H1 (cell line): ENCODE measurements at regions not wholly inside any gene's neighbourhood (a gene's known extent, or its start where the extent isn't known, plus 50 kb on each side); places are given as distances from the start of the nearest gene placed in this dataset.

Experiments used
- CTCF ChIA-PET: fragments of 300-600 bp; sonication (Branson Sonifier 250); formaldehyde crosslinking; loops from one replicate; lab custom pipeline; 2021; ENCODE audit not compliant: partially characterized antibody; lab: Charles Lee
- POLR2A ChIA-PET: fragments of 300-600 bp; sonication (Branson Sonifier 250); formaldehyde crosslinking; loops from one replicate; lab custom pipeline; 2021; ENCODE audit warnings: inconsistent platforms; ENCODE audit not compliant: partially characterized antibody; lab: Charles Lee
- DNase-seq, 2 experiments: peaks; one replicate each; pipeline versions ENCODE4 v3.0.0 to v3.0.0-alpha.2; 2010 to 2022; ENCODE audit warnings: low spot score in 2 of 2, low read depth in 1 of 2, mixed read lengths in 1 of 2
- FAIRE-seq: peaks from 2 replicates; lab custom pipeline; 2011; peaks lifted over from hg19 to GRCh38; lab: Jason Lieb, UNC
- H2AFZ ChIP-seq: 2 replicates; pipeline ENCODE4 v1.8.1; 2012; ENCODE audit warnings: low read length, inconsistent platforms
- H2AK5ac ChIP-seq: 2 replicates; pipeline ENCODE4 v1.6.1; 2013; ENCODE audit warnings: low read depth, low read length
- H2BK120ac ChIP-seq: replicated peaks from 2 replicates; pipeline ENCODE3; 2013; ENCODE audit warnings: low read depth, low read length, inconsistent platforms
- H2BK12ac ChIP-seq: 2 replicates; pipeline ENCODE4 v1.6.1; 2013; ENCODE audit warnings: low read depth, low read length
- H2BK15ac ChIP-seq: 2 replicates; pipeline ENCODE4 v1.6.1; 2013; ENCODE audit warnings: low read length
- H2BK20ac ChIP-seq: 2 replicates; pipeline ENCODE4 v1.6.1; 2013; ENCODE audit warnings: low read length
- H2BK5ac ChIP-seq: 2 replicates; pipeline ENCODE4 v1.6.1; 2013; ENCODE audit warnings: low read depth, low read length
- H3K14ac ChIP-seq: 2 replicates; pipeline ENCODE4 v1.6.1; 2013; ENCODE audit warnings: inconsistent platforms; ENCODE audit not compliant: insufficient read length
- H3K18ac ChIP-seq: 2 replicates; pipeline ENCODE4 v1.6.1; 2013; ENCODE audit warnings: low read length; ENCODE audit errors: extremely low read depth
- H3K23ac ChIP-seq: 2 replicates; pipeline ENCODE4 v1.6.1; 2013; ENCODE audit warnings: inconsistent platforms; ENCODE audit not compliant: insufficient read length
- H3K23me2 ChIP-seq: 2 replicates; pipeline ENCODE4 v1.6.1; 2013; ENCODE audit warnings: low read depth, low read length
- H3K27ac ChIP-seq: 2 replicates; pipeline ENCODE4 v1.6.1; 2011; ENCODE audit warnings: low read depth, low read length, inconsistent platforms
- H3K27me3 ChIP-seq, 4 experiments: replicated peaks in 1 of 4; 1 replicate in 1 of 4; 2 replicates in 3 of 4; pipeline versions ENCODE4 v1.6.1 to v1.8.1; 2011 to 2013; ENCODE audit warnings: low read length in 3 of 4, mild to moderate bottlenecking in 3 of 4, inconsistent platforms in 2 of 4, mixed read lengths in 2 of 4, moderate library complexity in 1 of 4; ENCODE audit not compliant: control insufficient read depth in 3 of 4, insufficient read depth in 3 of 4; ENCODE audit errors: extremely low read depth in 1 of 4
- H3K36me3 ChIP-seq, 4 experiments: 2 replicates each; pipeline versions ENCODE4 v1.6.1 to v1.8.1; 2011 to 2013; ENCODE audit warnings: mild to moderate bottlenecking in 4 of 4, low read length in 3 of 4, moderate library complexity in 2 of 4, control low read depth in 1 of 4, inconsistent platforms in 1 of 4; ENCODE audit not compliant: insufficient read depth in 4 of 4, control insufficient read depth in 2 of 4
- H3K4ac ChIP-seq: replicated peaks from 2 replicates; pipeline ENCODE3; 2013; ENCODE audit warnings: low read length, low read depth, mixed read lengths, inconsistent platforms; ENCODE audit not compliant: insufficient read length
- H3K4me1 ChIP-seq, 4 experiments: replicated peaks in 1 of 4; 1 replicate in 1 of 4; 2 replicates in 3 of 4; pipeline versions ENCODE4 v1.6.1 to v1.8.1; 2011 to 2013; ENCODE audit warnings: low read length in 3 of 4, inconsistent platforms in 2 of 4, mixed read lengths in 1 of 4; ENCODE audit not compliant: insufficient read depth in 4 of 4, control insufficient read depth in 3 of 4
- H3K4me2 ChIP-seq, 2 experiments: 2 replicates each; pipeline versions ENCODE4 v1.6.1 to v1.8.1; 2011 to 2013; ENCODE audit warnings: low read depth in 2 of 2, low read length in 2 of 2, control low read depth in 1 of 2, inconsistent platforms in 1 of 2, mild to moderate bottlenecking in 1 of 2; ENCODE audit not compliant: insufficient read depth in 1 of 2
- H3K4me3 ChIP-seq, 4 experiments: fragments of 200-600, 300-600 bp in 1 of 4; sonication (generic), shearing (Covaris generic), sonication (Bioruptor Twin) in 1 of 4; 2 replicates each; pipeline versions ENCODE4 v1.5.1 to v1.8.1; 2011 to 2016; ENCODE audit warnings: low read length in 4 of 4, low read depth in 3 of 4, control low read depth in 2 of 4, inconsistent platforms in 2 of 4, mild to moderate bottlenecking in 2 of 4, mixed read lengths in 1 of 4, moderate library complexity in 1 of 4; ENCODE audit not compliant: insufficient read depth in 2 of 4; ENCODE audit errors: extremely low read depth in 1 of 4
- H3K56ac ChIP-seq: replicated peaks from 2 replicates; pipeline ENCODE3; 2013; ENCODE audit warnings: low read depth, mild to moderate bottlenecking, mixed read lengths, low read length, inconsistent platforms; ENCODE audit not compliant: insufficient read length
- H3K79me1 ChIP-seq: 2 replicates; pipeline ENCODE4 v1.6.1; 2013; ENCODE audit warnings: low read depth, low read length, control low read depth
- H3K79me2 ChIP-seq, 2 experiments: 2 replicates each; pipeline versions ENCODE4 v1.6.1 to v1.8.1; 2012 to 2013; ENCODE audit warnings: low read length in 2 of 2, mild to moderate bottlenecking in 2 of 2, inconsistent platforms in 1 of 2; ENCODE audit not compliant: insufficient read depth in 2 of 2, control insufficient read depth in 1 of 2
- H3K9ac ChIP-seq, 4 experiments: replicated peaks in 1 of 4; 1 replicate in 1 of 4; 2 replicates in 3 of 4; pipeline versions ENCODE4 v1.6.1 to v1.8.1; 2011 to 2013; ENCODE audit warnings: low read depth in 3 of 4, low read length in 3 of 4, control low read depth in 2 of 4, mild to moderate bottlenecking in 2 of 4, moderate library complexity in 2 of 4, inconsistent platforms in 1 of 4; ENCODE audit errors: extremely low read depth in 1 of 4
- H3K9me3 ChIP-seq, 2 experiments: 2 replicates each; pipeline versions ENCODE4 v1.6.1 to v1.8.1; 2012 to 2013; ENCODE audit warnings: mild to moderate bottlenecking in 2 of 2, moderate library complexity in 2 of 2, control low read depth in 1 of 2, inconsistent platforms in 1 of 2, low read depth in 1 of 2, low read length in 1 of 2, mixed read lengths in 1 of 2; ENCODE audit not compliant: insufficient read depth in 2 of 2
- H4K20me1 ChIP-seq, 2 experiments: replicated peaks in 1 of 2; 2 replicates each; pipeline versions ENCODE3 to v1.8.1; 2011 to 2013; ENCODE audit warnings: inconsistent platforms in 2 of 2, low read length in 2 of 2, mild to moderate bottlenecking in 1 of 2; ENCODE audit not compliant: insufficient read depth in 2 of 2, control insufficient read depth in 1 of 2
- H4K5ac ChIP-seq: 2 replicates; pipeline ENCODE4 v1.6.1; 2013; ENCODE audit warnings: low read length, low read depth, mixed read lengths, inconsistent platforms; ENCODE audit not compliant: insufficient read length
- H4K8ac ChIP-seq: 2 replicates; pipeline ENCODE4 v1.8.0; 2013; ENCODE audit warnings: mild to moderate bottlenecking, moderate library complexity, low read length, inconsistent platforms; ENCODE audit not compliant: insufficient read depth; ENCODE audit errors: extremely low read depth
- H4K91ac ChIP-seq: replicated peaks from 2 replicates; pipeline ENCODE3; 2013; ENCODE audit warnings: low read length, mixed read lengths, inconsistent platforms; ENCODE audit not compliant: insufficient read length
- BCL11A ChIP-seq, 2 experiments: IDR thresholded peaks; one replicate each; pipeline ENCODE4 v1.6.1; 2011; ENCODE audit warnings: low read depth in 2 of 2, low read length in 2 of 2, mild to moderate bottlenecking in 2 of 2
- CBX8 ChIP-seq: fragments of 300-800, 300-1000 bp; sonication (generic); IDR thresholded peaks from 2 replicates; pipeline ENCODE4 v1.7.1; 2016; ENCODE audit warnings: low read depth, low read length, borderline replicate concordance
- CHD1 ChIP-seq: IDR thresholded peaks from 2 replicates; pipeline ENCODE4 v1.6.1; 2012; ENCODE audit warnings: low read depth, low read length, improper control_type of control experiment
- JUND ChIP-seq: IDR thresholded peaks from 2 replicates; pipeline ENCODE4 v1.6.1; 2011; ENCODE audit warnings: mild to moderate bottlenecking, improper control_type of control experiment, low read length
- KDM1A ChIP-seq: fragments of 200-600, 300-600 bp; sonication (generic); IDR thresholded peaks from 2 replicates; pipeline ENCODE4 v1.7.1; 2016; ENCODE audit warnings: mild to moderate bottlenecking, low read length, borderline replicate concordance
- NANOG ChIP-seq: IDR thresholded peaks from 2 replicates; pipeline ENCODE4 v1.6.1; 2011; ENCODE audit warnings: low read length, low read depth, mild to moderate bottlenecking, inconsistent platforms; ENCODE audit not compliant: insufficient read depth, poor library complexity, severe bottlenecking
- RBBP5 ChIP-seq: IDR thresholded peaks from 2 replicates; pipeline ENCODE4 v1.7.1; 2012; ENCODE audit warnings: low read depth, mild to moderate bottlenecking, inconsistent platforms, low read length, moderate library complexity, borderline replicate concordance
- SP2 ChIP-seq: IDR thresholded peaks from 2 replicates; pipeline ENCODE4 v1.6.1; 2012; ENCODE audit warnings: mild to moderate bottlenecking, low read length, inconsistent platforms
- TAF7 ChIP-seq: optimal IDR thresholded peaks from 2 replicates; pipeline ENCODE3; 2011; ENCODE audit warnings: low read depth, mild to moderate bottlenecking, inconsistent platforms, low read length, moderate library complexity, borderline replicate concordance
- TBP ChIP-seq: IDR thresholded peaks from 2 replicates; pipeline ENCODE4 v1.6.1; 2011; ENCODE audit warnings: low read depth, low read length, improper control_type of control experiment
- ZNF274 ChIP-seq: IDR thresholded peaks from 2 replicates; pipeline ENCODE4 v1.7.0; 2012; ENCODE audit warnings: low read length, borderline replicate concordance; ENCODE audit errors: extremely low read depth
- WGBS, 2 experiments: shearing (Covaris generic) in 1 of 2; methylation state at CpG; one replicate each; pipeline versions ENCODE4 v1.1.6 to v1.1.7; 2013 to 2015; ENCODE audit warnings: low lambda C conversion rate in 2 of 2, mixed read lengths in 2 of 2, inconsistent platforms in 1 of 2, low coverage in 1 of 2, missing lambda C conversion rate in 1 of 2; ENCODE audit not compliant: insufficient replicate concordance in 2 of 2, insufficient coverage in 1 of 2, insufficient read length in 1 of 2; ENCODE audit errors: extremely low coverage in 1 of 2, missing lambda C conversion rate in 1 of 2; 5-methylcytosine and 5-hydroxymethylcytosine counted together
- TF ChIP-seq, protein P1 (sequence below), 3 experiments: IDR thresholded peaks; 1 replicate in 2 of 3; 2 replicates in 1 of 3; pipeline versions ENCODE4 v1.5.1 to v1.6.1; 2011; ENCODE audit warnings: low read length in 3 of 3, mild to moderate bottlenecking in 3 of 3, inconsistent platforms in 2 of 3, low read depth in 1 of 3, moderate library complexity in 1 of 3; ENCODE audit not compliant: insufficient read depth in 1 of 3; ENCODE audit errors: control extremely low read depth in 1 of 3

DNA sequence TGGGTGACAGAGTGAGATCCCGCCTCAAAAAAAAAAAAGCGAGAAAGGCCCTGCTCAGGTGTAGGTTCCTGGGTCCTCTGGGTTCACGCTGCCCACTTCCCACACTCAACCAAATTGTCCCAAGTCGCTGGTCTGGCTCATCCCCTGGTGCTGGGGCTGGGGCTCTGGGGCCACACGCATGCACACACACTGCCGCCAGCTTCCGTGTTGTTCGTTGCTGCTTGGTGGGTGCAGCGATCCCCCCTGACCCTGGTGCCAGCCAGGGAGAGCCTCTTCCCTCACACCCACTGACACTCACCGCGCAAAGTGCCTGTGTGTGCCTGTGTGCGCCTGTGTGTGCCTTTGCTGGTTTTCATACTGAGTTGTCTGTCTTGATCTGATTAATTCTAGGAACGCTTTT lies 124.1 kb upstream of the NKX1-1 start:
- 85% methylated on average over 13 of the region's 13 CpGs; no CpG with 5 or more reads in 1 of the 2 experiments for WGBS, 2 experiments
- Histone ChIP-seq H3K9me3 (no peaks in the 10 kb centered on the region), H3K14ac (no peak overlapping the region), H4K5ac (no peak overlapping the region), H3K4me3 (no peak overlapping the region), H3K9ac (no peak overlapping the region), H3K4me1 (no peaks in the 10 kb centered on the region), H3K18ac (no peak overlapping the region), H4K8ac (no peak overlapping the region; the same call in 1 of the 2 replicates), H3K4me2 (no peak overlapping the region), H3K4ac (no peak overlapping the region), H3K23ac (no peak overlapping the region), H3K36me3 (no peaks in the 10 kb centered on the region), H4K91ac (no peak overlapping the region), H2BK15ac (no peak overlapping the region), H2AK5ac (no peak overlapping the region), H2BK12ac (no peak overlapping the region), H2BK20ac (no peak overlapping the region), H3K79me1 (no peaks in the 10 kb centered on the region), H3K23me2 (peaks cover 3% of the 10 kb centered on the region; the same call in 1 of the 2 replicates), H2AFZ (no peak overlapping the region), H2BK5ac (no peak overlapping the region), H2BK120ac (no peak overlapping the region), H3K79me2 (no peaks in the 10 kb centered on the region), H3K56ac (no peak overlapping the region), H3K27me3 (no peaks in the 10 kb centered on the region), H3K27ac (no peak overlapping the region), H4K20me1 (peaks cover 0 to 3% of the 10 kb centered on the region in 2 experiments)
- CTCF ChIA-PET, result interaction anchor here (1.0 to 5.9 kb wide), 5 partner anchors 11 to 153 kb away, joined by 5 to 49 read pairs (median 6); no protein-coding TSS in a partner anchor
- FAIRE-seq, result no peak
- no peak for DNase-seq
- POLR2A ChIA-PET, result no interaction called here
- TF ChIP-seq ZNF274 (no peak), BCL11A (IDR thresholded peaks at IDR 0.05; ENCODE audit: low read depth in 2 of 2, low read length in 2 of 2) (no peak), RBBP5 (no peak), CBX8 (no peak), TBP (no peak), SP2 (no peak), JUND (no peak), CHD1 (no peak), KDM1A (no peak), TAF7 (no peak), NANOG (no peak)
- TF ChIP-seq, protein P1, sequence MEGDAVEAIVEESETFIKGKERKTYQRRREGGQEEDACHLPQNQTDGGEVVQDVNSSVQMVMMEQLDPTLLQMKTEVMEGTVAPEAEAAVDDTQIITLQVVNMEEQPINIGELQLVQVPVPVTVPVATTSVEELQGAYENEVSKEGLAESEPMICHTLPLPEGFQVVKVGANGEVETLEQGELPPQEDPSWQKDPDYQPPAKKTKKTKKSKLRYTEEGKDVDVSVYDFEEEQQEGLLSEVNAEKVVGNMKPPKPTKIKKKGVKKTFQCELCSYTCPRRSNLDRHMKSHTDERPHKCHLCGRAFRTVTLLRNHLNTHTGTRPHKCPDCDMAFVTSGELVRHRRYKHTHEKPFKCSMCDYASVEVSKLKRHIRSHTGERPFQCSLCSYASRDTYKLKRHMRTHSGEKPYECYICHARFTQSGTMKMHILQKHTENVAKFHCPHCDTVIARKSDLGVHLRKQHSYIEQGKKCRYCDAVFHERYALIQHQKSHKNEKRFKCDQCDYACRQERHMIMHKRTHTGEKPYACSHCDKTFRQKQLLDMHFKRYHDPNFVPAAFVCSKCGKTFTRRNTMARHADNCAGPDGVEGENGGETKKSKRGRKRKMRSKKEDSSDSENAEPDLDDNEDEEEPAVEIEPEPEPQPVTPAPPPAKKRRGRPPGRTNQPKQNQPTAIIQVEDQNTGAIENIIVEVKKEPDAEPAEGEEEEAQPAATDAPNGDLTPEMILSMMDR (IDR thresholded peaks at IDR 0.05; ENCODE audit: control extremely low read depth in 1 of 3, insufficient read depth in 1 of 3, low read depth in 1 of 3, low read length in 3 of 3), result no peak
